Caki2 (cell line): ENCODE measurements at regions not wholly inside any gene's neighbourhood (a gene's known extent, or its start where the extent isn't known, plus 50 kb on each side); places are given as distances from the start of the nearest gene placed in this dataset.
"Not testable (repeated sequence)": the region's sequence is repeated elsewhere in the genome, so short reads cannot be mapped to it uniquely, and the experiment has no call there.

Source experiments
- DNase-seq: peaks from one replicate; pipeline ENCODE4 v3.0.0-alpha.2; 2015; ENCODE audit warnings: low read depth
- in situ Hi-C: cut with HindIII; loops from 2 replicates; pipeline ENCODE4 v1.10.0; 2016; ENCODE audit warnings: low sequenced_read_pairs, low pct_unique_long_range_greater_than_20kb, mixed read lengths

DNA sequence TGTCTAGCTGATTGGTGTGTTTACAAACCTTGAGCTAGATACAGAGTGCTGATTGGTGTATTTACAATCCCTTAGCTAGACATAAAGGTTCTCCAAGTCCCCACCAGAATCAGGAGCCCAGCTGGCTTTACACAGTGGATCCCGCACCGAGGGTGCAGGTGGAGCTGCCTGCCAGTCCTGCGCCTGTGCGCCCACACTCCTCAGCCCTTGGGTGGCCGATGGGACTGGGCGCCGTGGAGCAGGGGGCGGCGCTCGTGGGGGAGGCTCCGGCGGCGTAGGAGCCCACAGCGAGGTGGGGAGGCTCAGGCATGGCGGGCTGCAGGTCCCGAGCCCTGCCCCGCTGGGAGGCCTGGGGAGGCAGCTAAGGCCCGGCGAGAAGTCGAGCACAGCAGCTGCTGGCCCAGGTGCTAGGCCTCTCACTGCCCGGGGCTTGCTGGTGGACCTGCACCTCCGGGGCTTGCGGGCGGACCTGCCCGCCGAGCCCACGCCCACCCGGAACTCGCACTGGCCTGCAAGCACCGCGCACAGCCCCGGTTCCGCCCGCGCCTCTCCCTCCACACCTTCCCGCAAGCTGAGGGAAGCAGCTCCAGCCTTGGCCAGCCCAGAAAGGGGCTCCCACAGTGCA, 51.0 kb upstream of the CDYL start:
- in situ Hi-C loops, DNase-seq: not testable (repeated sequence)

GRCh38 chr6:4724727-4725126, 51.5 kb upstream of the CDYL start:
- in situ Hi-C loops, DNase-seq: not testable (repeated sequence)

DNA sequence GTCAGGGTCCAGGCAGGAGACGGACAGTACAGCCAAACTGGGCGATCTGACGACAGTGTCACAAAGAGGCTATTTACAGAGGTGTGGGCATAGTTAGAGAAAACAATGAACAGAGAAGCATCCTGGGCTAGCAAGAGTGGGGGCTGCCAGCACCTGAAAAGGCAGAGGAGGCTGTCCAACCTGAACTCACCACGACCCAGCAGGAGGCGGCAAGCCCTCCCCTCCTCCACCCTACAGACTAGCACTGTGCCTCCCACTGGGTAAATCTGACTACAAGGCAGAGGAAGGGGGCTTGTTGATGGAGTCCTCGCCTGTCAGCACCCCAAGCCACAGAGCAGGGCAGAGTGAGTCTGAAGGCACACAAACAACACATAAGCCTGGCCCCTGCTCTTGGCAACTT, 52.8 kb upstream of the CDYL start:
- no peak for DNase-seq
- in situ Hi-C loops: no loop called here

- DNase-seq, in situ Hi-C loops: not testable (repeated sequence)
Measured at GRCh38 chr6:4721368-4721767, 54.8 kb upstream of the CDYL start.

GRCh38 chr6:4719491-4719890, 56.7 kb upstream of the CDYL start:
- in situ Hi-C loops: no loop called here
- no peak for DNase-seq

DNA sequence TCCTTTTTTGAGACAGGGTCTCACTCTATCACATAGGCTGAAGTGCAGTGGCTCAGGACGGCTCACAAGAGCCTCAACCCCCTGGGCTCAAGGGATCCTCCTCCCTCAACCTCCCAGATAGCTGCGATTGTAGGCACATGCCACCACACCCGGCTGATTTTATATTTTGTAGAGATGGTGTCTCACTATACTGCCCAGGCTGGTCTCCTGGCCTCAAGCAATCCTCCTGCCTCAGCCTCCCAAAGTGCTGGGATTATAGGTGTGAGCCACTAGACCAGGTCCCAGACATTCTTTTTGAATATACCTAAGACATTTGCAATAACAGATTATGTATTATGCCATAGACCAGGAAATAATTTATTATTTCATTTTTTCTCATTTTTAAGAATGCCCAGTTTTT, 58.3 kb upstream of the CDYL start:
- no peak for DNase-seq
- in situ Hi-C loops: no loop called here

- in situ Hi-C loops: no loop called here
- no peak for DNase-seq
Measured at GRCh38 chr6:4717124-4717523, 59.1 kb upstream of the CDYL start.

GRCh38 chr6:4714961-4715501, 61.2 kb upstream of the CDYL start:
- in situ Hi-C loops: no loop called here
- no peak for DNase-seq

- DNase-seq: no peak
- in situ Hi-C loops: no loop called here
Measured at GRCh38 chr6:4712291-4712690, 63.9 kb upstream of the CDYL start.

GRCh38 chr6:4707011-4707410, 69.2 kb upstream of the CDYL start:
- in situ Hi-C loops: no loop called here
- no peak for DNase-seq

DNA sequence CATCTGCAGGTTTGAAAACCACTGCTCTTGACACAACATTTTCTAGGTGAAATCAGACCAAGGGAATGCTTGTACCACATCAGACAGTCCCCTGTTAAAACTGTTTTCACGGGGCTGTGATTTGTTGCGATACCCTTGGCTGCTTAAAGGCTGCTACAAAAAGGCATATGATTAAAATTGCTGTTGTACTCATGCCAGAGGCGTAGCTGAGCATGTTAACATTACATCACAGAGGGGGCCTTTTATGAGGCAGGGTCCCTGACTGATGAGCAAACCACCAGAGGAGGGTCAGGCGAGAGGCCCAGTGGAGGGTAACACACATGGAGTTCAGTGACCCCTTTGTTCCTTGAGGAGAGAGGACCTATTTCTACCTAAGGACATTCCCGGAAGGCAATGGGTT, 70.4 kb upstream of the CDYL start:
- in situ Hi-C loops: no loop called here
- DNase-seq: no peak

DNA sequence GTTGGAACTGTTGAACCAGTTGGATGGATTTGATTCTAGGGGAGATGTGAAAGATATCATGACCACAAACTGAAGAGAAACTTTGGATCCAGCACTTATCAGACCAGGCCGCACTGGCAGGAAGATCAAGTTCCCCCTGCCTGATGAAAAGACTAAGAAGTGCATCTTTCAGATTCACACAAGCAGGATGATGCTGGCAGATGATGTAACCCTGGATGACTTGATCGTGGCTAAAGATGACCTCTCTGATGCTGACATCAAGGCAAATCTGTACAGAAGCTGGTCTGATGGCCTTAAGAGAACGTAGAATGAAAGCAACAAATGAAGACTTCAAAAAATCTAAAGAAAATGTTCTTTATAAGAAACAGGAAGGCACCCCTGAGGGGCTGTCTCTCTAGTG, 72.8 kb upstream of the CDYL start:
- DNase-seq: no peak
- in situ Hi-C loops: no loop called here

DNA sequence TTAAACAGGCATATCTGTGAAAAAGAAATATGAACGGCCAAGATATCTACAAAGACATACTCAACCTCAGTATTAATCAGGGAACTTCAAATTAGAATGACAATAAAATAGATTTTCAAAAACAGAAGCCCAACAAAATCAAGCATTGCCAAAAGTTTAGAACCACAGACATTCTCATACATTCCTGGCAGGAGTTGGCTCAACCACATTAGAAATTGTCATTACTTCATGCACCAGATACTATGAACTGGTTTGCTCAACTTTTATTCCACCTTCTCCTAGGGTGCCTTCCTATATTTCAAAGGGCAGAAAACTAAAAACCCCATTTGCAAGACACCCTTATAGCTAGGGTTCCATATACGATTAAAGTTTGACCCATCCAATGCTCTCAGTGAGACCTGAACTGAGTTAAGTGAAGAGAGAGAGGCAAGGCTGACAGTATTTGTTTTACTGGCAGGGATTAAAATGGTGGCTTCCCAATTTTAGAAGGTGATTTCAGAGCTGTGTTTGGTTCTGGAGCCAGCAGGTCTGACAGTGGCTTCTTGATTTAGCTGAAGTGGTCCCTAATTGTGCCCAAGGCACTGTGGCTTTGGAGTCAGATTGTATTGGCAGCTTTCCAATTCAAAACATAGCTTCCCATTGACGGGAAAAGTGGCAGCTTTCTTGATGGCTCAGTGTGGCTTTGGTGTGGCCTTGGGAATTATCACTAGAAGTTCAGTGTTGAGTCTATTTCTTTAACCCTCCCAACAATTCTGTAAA, 77.1 kb upstream of the CDYL start:
- no peak for DNase-seq
- in situ Hi-C loops: no loop called here

- in situ Hi-C loops: no loop called here
Measured at GRCh38 chr6:4693173-4693970, 82.8 kb upstream of the CDYL start.

DNA sequence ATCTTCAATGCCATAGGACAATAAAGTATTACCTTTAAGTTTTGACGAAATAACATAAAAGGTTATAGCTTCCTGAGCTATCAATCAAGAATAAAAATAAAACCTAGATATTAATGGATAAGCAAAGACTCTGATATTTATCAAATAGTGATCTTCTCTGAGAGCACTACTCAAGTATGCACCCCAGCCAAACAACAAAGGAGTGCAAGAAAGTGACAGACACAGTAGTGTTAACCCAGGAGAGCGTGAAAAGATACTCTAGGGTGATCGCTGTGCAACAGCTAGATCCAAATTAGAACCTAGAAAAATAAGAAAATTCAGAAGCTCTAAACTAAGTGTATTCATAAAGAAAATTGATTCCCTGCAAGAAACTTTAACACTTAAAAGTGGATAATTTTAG, 83.5 kb upstream of the CDYL start:
- in situ Hi-C loops: no loop called here
- DNase-seq: no peak

More at GRCh38 chr6:4693173-4693970, 82.8 kb upstream of the CDYL start:
- no peak for DNase-seq

GRCh38 chr6:4687989-4688947, 87.9 kb upstream of the CDYL start:
- DNase-seq: peak; percentile 87
- in situ Hi-C loops: no loop called here

- no peak for DNase-seq
- in situ Hi-C loops: no loop called here
Measured at GRCh38 chr6:4687656-4687988, 88.6 kb upstream of the CDYL start.

DNA sequence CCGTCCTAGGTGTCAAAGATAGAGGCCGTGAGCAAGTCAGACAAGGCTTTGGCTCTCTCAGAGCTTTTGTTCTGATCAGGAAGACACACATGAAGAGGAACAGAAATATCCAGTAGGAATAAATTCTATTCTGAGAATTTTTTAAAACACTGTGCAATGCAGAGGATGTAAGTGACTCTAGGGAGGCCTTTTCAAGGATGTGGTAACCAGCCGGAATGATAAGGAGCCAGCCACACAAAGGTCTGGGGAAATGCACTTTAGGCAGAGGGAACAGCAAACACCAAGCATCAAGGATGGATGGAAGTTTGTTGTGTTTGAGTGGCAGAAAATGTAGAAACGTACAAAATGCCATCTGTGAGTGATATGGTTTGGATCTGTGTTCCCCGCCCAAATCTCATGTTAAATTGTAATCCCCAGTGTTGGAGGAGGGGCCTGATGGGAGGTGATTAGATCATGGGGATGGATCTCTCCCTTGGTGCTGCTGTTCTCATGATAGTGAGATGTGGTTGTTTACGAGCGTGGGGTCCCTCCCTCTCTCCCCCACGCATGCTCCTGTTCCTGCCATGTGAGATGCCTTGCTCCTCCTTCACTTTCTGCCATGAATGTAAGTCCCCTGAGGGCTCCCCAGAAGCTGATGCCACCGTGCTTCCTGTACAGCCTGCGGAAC, 93.6 kb upstream of the CDYL start:
- in situ Hi-C loops: no loop called here
- DNase-seq: no peak
